ENCODE measurements at regions not wholly inside any gene's neighbourhood (a gene's known extent, or its start where the extent isn't known, plus 50 kb on each side); places are given as distances from the start of the nearest gene placed in this dataset.

DNA sequence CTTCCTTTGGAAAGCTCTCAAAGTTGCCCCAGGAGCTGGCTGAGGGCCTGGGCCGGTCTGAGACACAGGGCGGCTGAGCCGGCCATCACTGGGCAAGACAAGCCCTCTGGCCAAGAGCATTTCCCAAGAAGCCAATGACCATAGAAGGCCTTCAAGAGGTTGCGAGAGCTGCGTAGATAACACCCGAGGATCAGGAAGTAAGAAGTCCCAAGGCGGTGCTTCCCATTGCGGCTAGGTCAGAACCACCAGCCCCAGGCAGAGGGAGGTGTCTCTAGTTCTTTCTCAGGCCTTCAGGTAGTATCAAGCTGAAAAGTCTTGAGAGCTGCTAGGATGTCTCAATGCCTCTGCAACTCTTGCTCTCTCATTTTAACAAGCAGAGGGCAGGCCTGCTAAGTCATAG is 54.0 kb upstream of the C5orf58 start:
- in situ Hi-C loops (cut with MboI; ENCODE audit: low sequenced_read_pairs, unreplicated experiment) = no loop called here
- TF ChIP-seq, protein P1, sequence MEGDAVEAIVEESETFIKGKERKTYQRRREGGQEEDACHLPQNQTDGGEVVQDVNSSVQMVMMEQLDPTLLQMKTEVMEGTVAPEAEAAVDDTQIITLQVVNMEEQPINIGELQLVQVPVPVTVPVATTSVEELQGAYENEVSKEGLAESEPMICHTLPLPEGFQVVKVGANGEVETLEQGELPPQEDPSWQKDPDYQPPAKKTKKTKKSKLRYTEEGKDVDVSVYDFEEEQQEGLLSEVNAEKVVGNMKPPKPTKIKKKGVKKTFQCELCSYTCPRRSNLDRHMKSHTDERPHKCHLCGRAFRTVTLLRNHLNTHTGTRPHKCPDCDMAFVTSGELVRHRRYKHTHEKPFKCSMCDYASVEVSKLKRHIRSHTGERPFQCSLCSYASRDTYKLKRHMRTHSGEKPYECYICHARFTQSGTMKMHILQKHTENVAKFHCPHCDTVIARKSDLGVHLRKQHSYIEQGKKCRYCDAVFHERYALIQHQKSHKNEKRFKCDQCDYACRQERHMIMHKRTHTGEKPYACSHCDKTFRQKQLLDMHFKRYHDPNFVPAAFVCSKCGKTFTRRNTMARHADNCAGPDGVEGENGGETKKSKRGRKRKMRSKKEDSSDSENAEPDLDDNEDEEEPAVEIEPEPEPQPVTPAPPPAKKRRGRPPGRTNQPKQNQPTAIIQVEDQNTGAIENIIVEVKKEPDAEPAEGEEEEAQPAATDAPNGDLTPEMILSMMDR (IDR thresholded peaks at IDR 0.05; ENCODE audit: borderline replicate concordance, control extremely low read depth, extremely low read depth, insufficient read depth, missing control alignments) = no peak
- DNase-seq (ENCODE audit: low spot score) = no peak

DNA sequence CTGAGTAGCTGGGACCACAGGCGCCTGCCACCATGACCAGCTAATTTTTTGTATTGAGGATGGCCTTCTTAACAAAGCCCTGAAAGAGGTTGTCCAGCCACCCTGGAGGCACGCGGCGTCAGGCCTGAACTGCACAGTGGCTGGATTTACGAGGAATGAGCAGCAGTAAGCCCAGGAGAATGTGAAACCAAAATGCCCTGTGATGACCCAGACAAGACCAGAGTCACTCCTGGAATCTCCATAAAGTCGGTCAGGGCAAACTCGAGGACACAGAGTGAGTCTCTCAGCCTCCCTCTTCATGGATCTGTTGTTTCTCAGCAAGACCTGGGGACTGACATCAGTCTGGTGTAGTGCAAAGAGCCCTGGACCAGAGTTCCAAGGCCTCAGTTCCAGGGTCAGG is 53.2 kb upstream of the C5orf58 start:
- in situ Hi-C loops (cut with MboI; ENCODE audit: low sequenced_read_pairs, unreplicated experiment) = loop anchor here (10.0 kb wide), 1 partner anchor 85 kb away; no protein-coding TSS in a partner anchor
- no peak for DNase-seq (ENCODE audit: low spot score)
- TF ChIP-seq, protein P1 (IDR thresholded peaks at IDR 0.05; ENCODE audit: borderline replicate concordance, control extremely low read depth, extremely low read depth, insufficient read depth, missing control alignments) = no peak

DNA sequence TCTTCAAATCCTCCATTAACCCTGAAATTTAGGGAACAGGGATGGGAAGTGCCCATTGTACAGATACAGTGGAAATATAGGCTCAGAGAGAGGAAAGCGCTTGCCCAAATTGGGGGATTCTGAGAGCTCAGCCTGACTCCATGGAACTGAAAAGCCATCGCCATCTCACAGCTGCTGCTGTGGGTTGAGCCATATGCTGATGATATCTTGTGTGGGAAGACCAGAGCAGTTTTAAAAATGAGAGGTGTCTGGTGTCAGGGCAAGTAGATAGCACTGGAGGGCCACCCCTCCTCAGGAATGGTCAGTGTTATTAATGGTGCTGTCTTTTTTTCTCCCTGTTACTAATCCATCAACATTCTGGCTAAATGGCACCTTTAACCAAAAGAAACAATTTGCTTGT is 50.9 kb upstream of the C5orf58 start:
- DNase-seq (ENCODE audit: low spot score) = no peak
- TF ChIP-seq, protein P1 (IDR thresholded peaks at IDR 0.05; ENCODE audit: borderline replicate concordance, control extremely low read depth, extremely low read depth, insufficient read depth, missing control alignments) = no peak
- in situ Hi-C loops (cut with MboI; ENCODE audit: low sequenced_read_pairs, unreplicated experiment) = loop anchor here (10.0 kb wide), 1 partner anchor 87 kb away; no protein-coding TSS in a partner anchor

DNA sequence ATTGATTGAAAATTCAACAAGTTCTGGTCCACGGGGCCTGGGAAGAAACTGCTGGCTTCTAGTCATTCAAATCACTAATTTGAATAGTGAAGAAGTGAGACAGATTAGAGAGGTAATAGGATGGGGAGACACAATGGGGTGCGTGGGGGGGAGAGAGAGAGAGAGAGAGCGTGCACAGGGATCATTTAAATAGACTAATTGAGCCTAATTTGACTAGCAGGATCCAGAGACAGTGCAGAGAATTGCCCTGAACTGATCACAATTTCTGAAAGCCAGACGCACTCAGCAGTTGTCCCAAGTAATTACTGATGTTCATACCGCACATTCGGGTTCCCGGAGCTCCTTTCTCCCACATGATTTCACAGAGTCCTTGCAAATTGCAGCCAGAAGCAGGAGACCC is 50.3 kb upstream of the C5orf58 start:
- in situ Hi-C loops (cut with MboI; ENCODE audit: low sequenced_read_pairs, unreplicated experiment) = loop anchor here (10.0 kb wide), 1 partner anchor 88 kb away; no protein-coding TSS in a partner anchor
- DNase-seq (ENCODE audit: low spot score) = no peak
- TF ChIP-seq, protein P1 (IDR thresholded peaks at IDR 0.05; ENCODE audit: borderline replicate concordance, control extremely low read depth, extremely low read depth, insufficient read depth, missing control alignments) = no peak

Data from GM13976 (cell line).